Gastroesophageal sphincter (tissue), 4 donors: ENCODE measurements at regions not wholly inside any gene's neighbourhood (a gene's known extent, or its start where the extent isn't known, plus 50 kb on each side); places are given as distances from the start of the nearest gene placed in this dataset.

Experiments used
- ATAC-seq: fragments of 150-250 bp; one replicate; pipeline ENCODE4 v1.9.1; 2016; ENCODE audit warnings: mild to moderate bottlenecking, moderate library complexity
- H3K27ac ChIP-seq, 4 donors: fragments of 200-600 bp; sonication (generic) in 3 of 4; 1 replicate in 3 of 4; 2 replicates in 1 of 4; pipeline ENCODE4 v1.5.1; 2016 to 2019
- H3K27me3 ChIP-seq: fragments of 200-600 bp; sonication (generic); one replicate; pipeline ENCODE4 v1.5.1; 2019
- H3K36me3 ChIP-seq, 2 donors: fragments of 200-600 bp; sonication (generic); one replicate each; pipeline ENCODE4 v1.5.1; 2019; ENCODE audit warnings: control low read depth in 1 of 2
- H3K4me1 ChIP-seq, 3 donors: fragments of 200-600 bp; sonication (generic); 1 replicate in 2 of 3; 2 replicates in 1 of 3; pipeline ENCODE4 v1.5.1; 2016 to 2019; ENCODE audit warnings: control low read depth in 2 of 3
- H3K4me3 ChIP-seq, 2 donors: fragments of 200-600 bp; sonication (generic); one replicate each; pipeline ENCODE4 v1.5.1; 2019; ENCODE audit warnings: mild to moderate bottlenecking in 1 of 2, moderate library complexity in 1 of 2
- H3K9me3 ChIP-seq, 3 donors: fragments of 200-600 bp; sonication (generic); one replicate each; pipeline ENCODE4 v1.5.1; 2017 to 2019; ENCODE audit warnings: control low read depth in 2 of 3
- CTCF ChIP-seq, 4 experiments: fragments of 200-600 bp in 2 of 4; fragments of 450-650 bp in 2 of 4; sonication (generic) in 1 of 4; IDR thresholded peaks; one replicate each; pipeline ENCODE4 v1.5.1; 2017 to 2019; ENCODE audit warnings: antibody characterized with exemption in 4 of 4, mild to moderate bottlenecking in 2 of 4, moderate library complexity in 2 of 4
- EP300 ChIP-seq: sonication (generic); formaldehyde crosslinking; IDR thresholded peaks from one replicate; pipeline ENCODE4 v1.6.1; 2017; ENCODE audit warnings: antibody characterized with exemption, mild to moderate bottlenecking
- POLR2A ChIP-seq, 2 donors: fragments of 450-650 bp; IDR thresholded peaks; one replicate each; pipeline ENCODE4 v1.6.1; 2017; ENCODE audit warnings: antibody characterized with exemption in 2 of 2, mild to moderate bottlenecking in 2 of 2, moderate library complexity in 1 of 2
- POLR2AphosphoS5 ChIP-seq: sonication (generic); formaldehyde crosslinking; IDR thresholded peaks from one replicate; pipeline ENCODE4 v1.6.1; 2017; ENCODE audit warnings: antibody characterized with exemption
- WGBS, 2 donors: methylation state at CpG; one replicate each; pipeline ENCODE4 v1.1.5; 2018; ENCODE audit warnings: low coverage in 1 of 2; 5-methylcytosine and 5-hydroxymethylcytosine counted together

DNA sequence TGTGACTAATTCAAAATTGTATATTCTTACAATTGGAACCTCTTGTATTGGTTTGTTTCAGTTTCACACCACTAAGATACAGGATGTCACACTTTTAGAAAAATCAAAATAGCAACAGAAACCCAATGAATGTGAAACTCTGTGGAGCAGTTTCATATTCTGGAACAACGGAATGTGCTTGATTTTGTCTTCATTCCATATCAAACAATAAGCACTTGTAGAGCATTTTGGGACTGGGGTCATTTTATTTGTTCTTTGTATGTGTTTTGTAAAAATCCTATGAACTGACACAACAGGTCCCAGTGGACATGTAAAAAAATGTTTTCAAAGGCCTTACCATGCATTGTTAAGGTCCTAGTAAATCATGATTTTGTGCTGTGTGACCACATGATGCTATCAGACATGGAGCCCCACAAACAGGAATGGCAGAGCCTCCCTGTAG lies 123.1 kb downstream of the DKK1 start:
- H3K4me3 ChIP-seq, result no peak overlapping the region
- ATAC-seq, result no peak
- TF ChIP-seq POLR2AphosphoS5 (no peak), CTCF (IDR thresholded peaks at IDR 0.05) (no peak), POLR2A (IDR thresholded peaks at IDR 0.05) (no peak), EP300 (no peak)
- no peak overlapping the region for H3K27ac ChIP-seq
- WGBS, 2 donors, result 70% methylated on average over 1 of the region's 1 CpG
- H3K27me3 ChIP-seq, result no peaks in the 10 kb centered on the region
- H3K4me1 ChIP-seq, result no peaks in the 10 kb centered on the region
- H3K9me3 ChIP-seq, result no peaks in the 10 kb centered on the region
- H3K36me3 ChIP-seq, result no peaks in the 10 kb centered on the region

DNA sequence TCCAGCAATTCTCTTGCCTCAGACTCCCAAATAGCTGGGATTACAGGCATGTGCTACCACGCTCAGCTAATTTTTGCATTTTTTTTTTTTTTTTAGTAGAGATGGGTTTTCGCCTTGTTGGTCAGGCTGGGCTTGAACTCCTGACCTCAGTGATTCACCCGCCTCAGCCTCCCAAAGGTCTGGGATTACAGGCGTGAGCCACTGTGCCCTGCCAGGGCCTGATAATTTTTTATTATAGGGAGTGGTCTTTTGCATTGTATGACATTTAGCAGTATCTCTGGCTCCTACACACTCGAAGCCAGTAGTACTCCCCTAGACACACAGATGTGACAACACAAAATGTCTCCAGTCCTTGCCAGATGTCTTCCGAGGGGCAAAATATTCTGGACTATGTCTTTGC lies 124.0 kb downstream of the DKK1 start:
- no peak for ATAC-seq

DNA sequence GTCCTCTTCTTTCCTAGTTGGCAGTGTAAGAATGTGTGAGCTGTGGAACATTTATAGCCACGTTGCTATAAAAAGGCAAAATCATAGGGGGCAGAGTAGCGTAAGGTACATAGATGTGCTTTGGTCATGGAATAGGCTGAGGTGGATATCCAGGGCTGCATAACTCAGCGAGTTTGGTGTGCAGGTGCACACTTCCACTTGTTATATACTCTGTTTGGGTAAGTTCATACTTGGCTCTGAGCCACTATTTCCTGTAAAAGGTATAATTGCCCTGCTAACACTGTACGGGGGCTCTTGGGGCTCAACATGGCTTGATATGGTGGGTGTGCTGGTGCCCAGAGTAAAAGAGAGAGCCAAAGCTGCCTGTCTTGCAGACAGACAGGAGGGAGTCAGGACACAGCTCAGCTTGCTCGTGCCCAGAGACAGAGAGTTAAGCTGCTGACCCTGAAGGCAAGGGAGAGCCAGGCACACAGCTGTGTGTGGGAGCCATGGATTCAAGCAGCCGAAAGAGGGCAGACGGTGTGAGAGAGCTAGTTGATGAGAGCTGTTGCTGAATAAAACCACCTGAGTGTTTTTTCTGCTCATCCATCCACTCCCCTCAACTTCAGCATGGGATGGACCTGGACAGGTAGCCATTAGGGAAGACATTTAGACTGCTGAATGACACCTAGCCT lies 126.7 kb downstream of the DKK1 start:
- 47 to 62% methylated on average over 5 to 7 of the region's 7 CpGs for WGBS, 2 donors

More for the DNA sequence above, 124.0 kb downstream of the DKK1 start:
- WGBS, 2 donors, result 45 to 97% methylated on average over 2 to 4 of the region's 6 CpGs
- H3K27ac ChIP-seq, result no peak overlapping the region
- H3K4me1 ChIP-seq, result no peaks in the 10 kb centered on the region
- TF ChIP-seq POLR2AphosphoS5, result no peak
- TF ChIP-seq POLR2A (IDR thresholded peaks at IDR 0.05), result no peak
- no peak for TF ChIP-seq CTCF (IDR thresholded peaks at IDR 0.05)
- no peak for TF ChIP-seq EP300
- H3K9me3 ChIP-seq, result no peaks in the 10 kb centered on the region
- no peaks in the 10 kb centered on the region for H3K27me3 ChIP-seq
- no peaks in the 10 kb centered on the region for H3K36me3 ChIP-seq
- no peak overlapping the region for H3K4me3 ChIP-seq

DNA sequence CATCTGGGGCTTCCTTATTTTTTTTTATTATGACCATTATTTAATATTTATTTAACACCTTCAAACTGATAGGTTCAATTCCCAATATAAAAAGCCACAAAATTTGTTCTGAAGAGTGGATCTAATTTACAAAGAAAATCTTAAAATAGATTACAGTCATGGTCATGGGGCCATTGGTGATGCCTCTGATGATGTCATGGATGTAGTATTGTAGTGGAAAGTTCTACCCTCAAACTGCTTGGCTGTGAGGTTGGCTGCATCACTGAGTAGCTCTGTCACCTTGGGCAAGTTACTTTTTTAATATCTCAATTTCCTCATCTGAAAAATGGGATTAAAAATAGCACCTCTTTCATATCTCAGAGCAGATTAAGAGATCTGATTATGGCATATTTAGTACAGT lies 128.5 kb downstream of the DKK1 start:
- Histone ChIP-seq H3K36me3 (no peaks in the 10 kb centered on the region), H3K9me3 (no peaks in the 10 kb centered on the region), H3K27ac (no peak overlapping the region), H3K27me3 (no peaks in the 10 kb centered on the region), H3K4me1 (no peaks in the 10 kb centered on the region), H3K4me3 (no peak overlapping the region)
- TF ChIP-seq CTCF (IDR thresholded peaks at IDR 0.05), result no peak
- TF ChIP-seq POLR2AphosphoS5, result no peak
- TF ChIP-seq EP300, result no peak
- no peak for TF ChIP-seq POLR2A (IDR thresholded peaks at IDR 0.05)
- no peak for ATAC-seq

More for the DNA sequence above, 126.7 kb downstream of the DKK1 start:
- TF ChIP-seq CTCF (IDR thresholded peaks at IDR 0.05), result no peak
- TF ChIP-seq POLR2AphosphoS5, result no peak
- TF ChIP-seq POLR2A (IDR thresholded peaks at IDR 0.05), result no peak
- no peak for TF ChIP-seq EP300
- Histone ChIP-seq H3K27me3 (no peaks in the 10 kb centered on the region), H3K4me1 (no peaks in the 10 kb centered on the region), H3K27ac (no peak overlapping the region), H3K36me3 (no peaks in the 10 kb centered on the region), H3K9me3 (no peaks in the 10 kb centered on the region), H3K4me3 (no peak overlapping the region)
- no peak for ATAC-seq
